ENCODE measurements at regions not wholly inside any gene's neighbourhood (a gene's known extent, or its start where the extent isn't known, plus 50 kb on each side); places are given as distances from the start of the nearest gene placed in this dataset.

DNA sequence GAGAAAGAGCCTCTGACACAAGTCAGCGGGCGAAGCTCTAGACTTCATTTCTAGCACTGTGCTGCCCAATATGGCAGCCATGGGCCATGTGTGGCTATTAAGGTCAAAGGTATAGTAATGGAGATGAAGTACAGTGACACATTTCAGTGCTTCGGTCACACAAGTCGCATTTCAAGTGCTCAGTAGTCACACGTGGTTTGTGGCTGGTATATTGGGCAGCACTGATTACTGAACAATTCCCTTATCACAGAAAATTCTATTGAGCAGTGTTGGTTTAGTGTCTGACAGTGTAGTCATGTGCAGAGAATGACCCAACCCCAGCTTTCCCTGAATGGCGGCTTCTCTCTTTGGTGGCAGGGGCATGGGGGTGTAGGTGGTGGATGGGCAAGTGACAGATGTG is 84.9 kb upstream of the SDK2 start:
- Histone ChIP-seq H3K4ac (ENCODE audit: low read depth in 1 of 2, low read length in 2 of 2) (no peak overlapping the region), H3K18ac (ENCODE audit: low read depth in 1 of 2, low read length in 2 of 2) (no peak overlapping the region), H3K9me3 (ENCODE audit: control insufficient read depth, low read length) (peaks cover 27% of the 10 kb centered on the region), H2AK5ac (ENCODE audit: low read length, severe bottlenecking) (no peak overlapping the region), H3K9ac (ENCODE audit: low read length) (no peak overlapping the region), H2BK15ac (ENCODE audit: low read depth, poor library complexity, severe bottlenecking) (no peak overlapping the region), H3K27me3 (ENCODE audit: control insufficient read depth in 1 of 2, insufficient read depth in 1 of 2, low read length in 2 of 2) (peaks cover 0 to 25% of the 10 kb centered on the region in 2 experiments), H4K8ac (ENCODE audit: low read length) (no peak overlapping the region), H4K91ac (ENCODE audit: low read length) (no peak overlapping the region), H3K14ac (ENCODE audit: low read length in 2 of 2) (no peak overlapping the region), H2BK5ac (ENCODE audit: low read depth, low read length, poor library complexity, severe bottlenecking) (no peak overlapping the region), H2BK12ac (ENCODE audit: low read length in 2 of 2) (no peak overlapping the region), H3K4me2 (ENCODE audit: low read length, poor library complexity, severe bottlenecking) (no peak overlapping the region), H3K79me1 (replicated peaks; ENCODE audit: low read length, poor library complexity, severe bottlenecking) (no peaks in the 10 kb centered on the region), H3K4me3 (ENCODE audit: insufficient read depth in 1 of 2, low read depth in 1 of 2, low read length in 2 of 2) (no peak overlapping the region), H3K4me1 (ENCODE audit: control insufficient read depth, insufficient read depth, low read depth, low read length) (no peaks in the 10 kb centered on the region), H3K36me3 (ENCODE audit: control insufficient read depth in 1 of 2, insufficient read depth in 2 of 2, low read depth in 1 of 2, low read length in 2 of 2) (no peaks in the 10 kb centered on the region), H2BK120ac (ENCODE audit: low read depth, low read length) (no peak overlapping the region), H3K27ac (ENCODE audit: low read length, poor library complexity, severe bottlenecking) (no peak overlapping the region), H2AFZ (ENCODE audit: low read depth, low read length) (no peak overlapping the region), H3K23ac (ENCODE audit: low read length in 2 of 2) (no peak overlapping the region)
- DNase-seq: no peak
- 77% methylated on average over 6 of the region's 6 CpGs for WGBS

DNA sequence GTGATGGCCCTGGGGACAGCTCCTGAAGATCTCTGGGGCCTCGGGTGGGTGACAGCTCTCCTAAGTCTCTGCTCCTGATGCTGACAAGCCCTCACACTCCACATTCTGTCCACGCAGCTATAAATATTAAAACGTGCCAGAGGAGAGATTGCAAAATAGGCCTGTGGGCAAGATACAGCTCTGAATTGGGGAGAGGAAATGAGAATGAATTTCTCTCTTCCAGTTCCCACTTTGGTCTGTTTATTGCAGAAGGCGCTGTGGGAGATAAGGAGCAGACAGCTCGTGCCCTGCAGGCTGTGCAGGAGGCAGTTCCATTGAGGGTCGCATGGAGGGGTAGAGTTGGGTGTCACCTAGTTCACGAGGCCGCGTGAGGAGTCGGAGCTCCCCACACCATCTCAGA is 87.5 kb upstream of the SDK2 start:
- Histone ChIP-seq H2BK15ac (ENCODE audit: low read depth, poor library complexity, severe bottlenecking) (no peak overlapping the region), H2BK5ac (ENCODE audit: low read depth, low read length, poor library complexity, severe bottlenecking) (no peak overlapping the region), H3K9ac (ENCODE audit: low read length) (no peak overlapping the region), H3K23ac (ENCODE audit: low read length in 2 of 2) (no peak overlapping the region), H3K4me2 (ENCODE audit: low read length, poor library complexity, severe bottlenecking) (no peak overlapping the region), H3K4ac (ENCODE audit: low read depth in 1 of 2, low read length in 2 of 2) (no peak overlapping the region), H2BK12ac (ENCODE audit: low read length in 2 of 2) (no peak overlapping the region), H3K4me3 (ENCODE audit: insufficient read depth in 1 of 2, low read depth in 1 of 2, low read length in 2 of 2) (no peak overlapping the region), H2AK5ac (ENCODE audit: low read length, severe bottlenecking) (no peak overlapping the region), H3K36me3 (ENCODE audit: control insufficient read depth in 1 of 2, insufficient read depth in 2 of 2, low read depth in 1 of 2, low read length in 2 of 2) (no peaks in the 10 kb centered on the region), H2BK120ac (ENCODE audit: low read depth, low read length) (no peak overlapping the region), H4K91ac (ENCODE audit: low read length) (no peak overlapping the region), H3K14ac (ENCODE audit: low read length in 2 of 2) (no peak overlapping the region), H3K9me3 (ENCODE audit: control insufficient read depth, low read length) (peaks cover 27% of the 10 kb centered on the region), H3K18ac (ENCODE audit: low read depth in 1 of 2, low read length in 2 of 2) (no peak overlapping the region), H3K27ac (ENCODE audit: low read length, poor library complexity, severe bottlenecking) (no peak overlapping the region), H3K79me1 (replicated peaks; ENCODE audit: low read length, poor library complexity, severe bottlenecking) (no peaks in the 10 kb centered on the region), H3K4me1 (ENCODE audit: control insufficient read depth, insufficient read depth, low read depth, low read length) (no peaks in the 10 kb centered on the region), H2AFZ (ENCODE audit: low read depth, low read length) (no peak overlapping the region), H4K8ac (ENCODE audit: low read length) (no peak overlapping the region), H3K27me3 (ENCODE audit: control insufficient read depth in 1 of 2, insufficient read depth in 1 of 2, low read length in 2 of 2) (peaks cover 0 to 29% of the 10 kb centered on the region in 2 experiments)
- no peak for DNase-seq
- WGBS: 47% methylated on average over 2 of the region's 10 CpGs

DNA sequence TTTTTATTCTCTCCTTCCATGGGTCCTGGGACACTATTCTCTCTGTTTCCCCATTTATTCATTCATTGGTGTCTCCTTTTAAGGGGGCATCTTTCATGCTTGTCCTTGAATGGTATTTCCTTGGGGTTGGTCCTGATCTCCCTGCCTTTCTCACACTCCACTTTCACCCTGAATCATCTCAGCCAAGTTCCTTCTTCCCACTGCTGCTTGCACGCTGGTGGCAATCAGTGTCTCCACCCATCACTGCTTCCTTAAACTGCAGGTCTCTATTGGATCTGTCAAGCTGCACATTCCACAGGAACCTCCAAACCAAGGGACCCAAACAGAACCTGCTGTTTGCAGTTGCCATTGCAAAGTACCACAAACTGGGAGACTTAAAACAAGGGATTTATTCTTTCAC is 89.3 kb upstream of the SDK2 start:
- Histone ChIP-seq H2BK12ac (ENCODE audit: low read length in 2 of 2) (no peak overlapping the region), H3K14ac (ENCODE audit: low read length in 2 of 2) (no peak overlapping the region), H3K4ac (ENCODE audit: low read depth in 1 of 2, low read length in 2 of 2) (no peak overlapping the region), H3K4me2 (ENCODE audit: low read length, poor library complexity, severe bottlenecking) (no peak overlapping the region), H3K27me3 (ENCODE audit: control insufficient read depth in 1 of 2, insufficient read depth in 1 of 2, low read length in 2 of 2) (peaks cover 0 to 40% of the 10 kb centered on the region in 2 experiments), H2BK5ac (ENCODE audit: low read depth, low read length, poor library complexity, severe bottlenecking) (no peak overlapping the region), H3K79me1 (replicated peaks; ENCODE audit: low read length, poor library complexity, severe bottlenecking) (no peaks in the 10 kb centered on the region), H2BK120ac (ENCODE audit: low read depth, low read length) (no peak overlapping the region), H3K9me3 (ENCODE audit: control insufficient read depth, low read length) (peaks cover 27% of the 10 kb centered on the region), H2AK5ac (ENCODE audit: low read length, severe bottlenecking) (no peak overlapping the region), H3K18ac (ENCODE audit: low read depth in 1 of 2, low read length in 2 of 2) (no peak overlapping the region), H3K36me3 (ENCODE audit: control insufficient read depth in 1 of 2, insufficient read depth in 2 of 2, low read depth in 1 of 2, low read length in 2 of 2) (no peaks in the 10 kb centered on the region), H4K91ac (ENCODE audit: low read length) (no peak overlapping the region), H3K23ac (ENCODE audit: low read length in 2 of 2) (no peak overlapping the region), H3K4me1 (ENCODE audit: control insufficient read depth, insufficient read depth, low read depth, low read length) (no peaks in the 10 kb centered on the region), H3K4me3 (ENCODE audit: insufficient read depth in 1 of 2, low read depth in 1 of 2, low read length in 2 of 2) (no peak overlapping the region), H3K9ac (ENCODE audit: low read length) (no peak overlapping the region), H4K8ac (ENCODE audit: low read length) (no peak overlapping the region), H2BK15ac (ENCODE audit: low read depth, poor library complexity, severe bottlenecking) (no peak overlapping the region), H2AFZ (ENCODE audit: low read depth, low read length) (no peak overlapping the region), H3K27ac (ENCODE audit: low read length, poor library complexity, severe bottlenecking) (no peak overlapping the region)
- DNase-seq: no peak
- 52% methylated on average over 1 of the region's 1 CpG for WGBS

DNA sequence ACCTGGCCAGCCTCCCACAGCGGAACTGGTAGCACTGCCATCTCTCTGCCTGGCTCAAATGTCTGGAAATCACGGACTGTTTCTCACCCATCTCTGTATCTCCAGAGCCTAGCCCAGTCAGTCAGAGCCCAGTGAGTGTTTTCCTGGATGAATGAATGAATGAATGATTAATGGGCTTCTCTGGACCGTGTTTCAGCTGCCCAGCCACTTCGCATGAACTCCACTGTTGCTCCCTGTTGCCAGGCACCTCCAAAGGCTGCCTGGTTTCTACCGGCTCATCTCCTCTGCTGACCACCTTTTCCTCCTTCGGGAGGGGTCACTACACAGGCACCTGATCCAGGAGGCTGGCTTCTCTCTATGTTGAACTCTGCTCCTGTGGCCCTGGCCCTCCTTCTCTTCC is 91.0 kb upstream of the SDK2 start:
- Histone ChIP-seq H4K8ac (ENCODE audit: low read length) (no peak overlapping the region), H2BK120ac (ENCODE audit: low read depth, low read length) (no peak overlapping the region), H2BK15ac (ENCODE audit: low read depth, poor library complexity, severe bottlenecking) (no peak overlapping the region), H4K91ac (ENCODE audit: low read length) (no peak overlapping the region), H3K4me3 (ENCODE audit: insufficient read depth in 1 of 2, low read depth in 1 of 2, low read length in 2 of 2) (no peak overlapping the region), H3K9ac (ENCODE audit: low read length) (no peak overlapping the region), H2AK5ac (ENCODE audit: low read length, severe bottlenecking) (no peak overlapping the region), H3K79me1 (replicated peaks; ENCODE audit: low read length, poor library complexity, severe bottlenecking) (no peaks in the 10 kb centered on the region), H3K4me1 (ENCODE audit: control insufficient read depth, insufficient read depth, low read depth, low read length) (no peaks in the 10 kb centered on the region), H2BK12ac (ENCODE audit: low read length in 2 of 2) (no peak overlapping the region), H3K23ac (ENCODE audit: low read length in 2 of 2) (no peak overlapping the region), H3K14ac (ENCODE audit: low read length in 2 of 2) (no peak overlapping the region), H3K4me2 (ENCODE audit: low read length, poor library complexity, severe bottlenecking) (no peak overlapping the region), H2AFZ (ENCODE audit: low read depth, low read length) (no peak overlapping the region), H3K36me3 (ENCODE audit: control insufficient read depth in 1 of 2, insufficient read depth in 2 of 2, low read depth in 1 of 2, low read length in 2 of 2) (no peaks in the 10 kb centered on the region), H3K27me3 (ENCODE audit: control insufficient read depth in 1 of 2, insufficient read depth in 1 of 2, low read length in 2 of 2) (peaks cover 0 to 58% of the 10 kb centered on the region in 2 experiments), H3K27ac (ENCODE audit: low read length, poor library complexity, severe bottlenecking) (no peak overlapping the region), H3K4ac (ENCODE audit: low read depth in 1 of 2, low read length in 2 of 2) (no peak overlapping the region), H2BK5ac (ENCODE audit: low read depth, low read length, poor library complexity, severe bottlenecking) (no peak overlapping the region), H3K9me3 (ENCODE audit: control insufficient read depth, low read length) (peaks cover 18% of the 10 kb centered on the region), H3K18ac (ENCODE audit: low read depth in 1 of 2, low read length in 2 of 2) (no peak overlapping the region)
- WGBS: 74% methylated on average over 6 of the region's 6 CpGs
- no peak for DNase-seq

All from mesenchymal stem cell (in vitro differentiated cells and primary cell).